Calu3 (cell line): ENCODE measurements at regions not wholly inside any gene's neighbourhood (a gene's known extent, or its start where the extent isn't known, plus 50 kb on each side); places are given as distances from the start of the nearest gene placed in this dataset.
"Not testable (repeated sequence)": the region's sequence is repeated elsewhere in the genome, so short reads cannot be mapped to it uniquely, and the experiment has no call there.

Experiments used
- BruUV-seq: library from RNA; stranded (reverse); fragments of 400-500 nt; replicated peaks from 2 replicates; lab custom pipeline; 2021; lab: Mats Ljungman, UMichigan
- CTCF ChIA-PET: fragments of 300-600 bp; sonication (Branson Sonifier 250); formaldehyde crosslinking; loops from one replicate; lab custom pipeline; 2022; ENCODE audit warnings: antibody characterized with exemption; lab: Charles Lee
- DNase-seq: peaks from one replicate; pipeline ENCODE4 v3.0.0; 2022
- H3K27ac Mint-ChIP-seq: one replicate; pipeline ENCODE4 v1.8.0; 2022; ENCODE audit warnings: mixed read lengths; ENCODE audit not compliant: unreplicated experiment
- H3K27me3 Mint-ChIP-seq: one replicate; pipeline ENCODE4 v1.8.0; 2022; ENCODE audit warnings: mixed read lengths; ENCODE audit not compliant: unreplicated experiment
- H3K36me3 Mint-ChIP-seq: one replicate; pipeline ENCODE4 v1.8.0; 2022; ENCODE audit warnings: mild to moderate bottlenecking, moderate library complexity, mixed read lengths; ENCODE audit not compliant: insufficient read depth, unreplicated experiment
- H3K4me1 Mint-ChIP-seq: one replicate; pipeline ENCODE4 v1.8.0; 2022; ENCODE audit warnings: mild to moderate bottlenecking, low read depth, mixed read lengths; ENCODE audit not compliant: unreplicated experiment
- H3K4me3 Mint-ChIP-seq: one replicate; pipeline ENCODE4 v1.8.0; 2022; ENCODE audit warnings: mild to moderate bottlenecking, low read depth, moderate library complexity, mixed read lengths; ENCODE audit not compliant: unreplicated experiment
- H3K9me3 Mint-ChIP-seq: one replicate; pipeline ENCODE4 v1.8.0; 2022; ENCODE audit warnings: low read depth, mixed read lengths; ENCODE audit not compliant: unreplicated experiment
- CTCF ChIP-seq: fragments of 200-600 bp; IDR thresholded peaks from one replicate; pipeline ENCODE4 v1.8.0; 2022; ENCODE audit warnings: antibody characterized with exemption; ENCODE audit not compliant: unreplicated experiment
- intact Hi-C: fragments of 100-400 bp; cut with micrococcal nuclease; formaldehyde crosslinking; loops from one replicate; pipeline ENCODE4 v1.10.0; 2022; ENCODE audit not compliant: unreplicated experiment

- H3K27ac Mint-ChIP-seq, result no peak overlapping the region
Observed at GRCh38 chrX:109890300-109890699, 112.6 kb upstream of the TMEM164 start.

GRCh38 chrX:109890910-109891502 is 111.9 kb upstream of the TMEM164 start:
- Mint-ChIP-seq H3K9me3 (no peaks in the 10 kb centered on the region), H3K4me3 (no peak overlapping the region), H3K27ac (no peak overlapping the region), H3K27me3 (peaks cover 28% of the 10 kb centered on the region), H3K4me1 (no peaks in the 10 kb centered on the region), H3K36me3 (no peaks in the 10 kb centered on the region)
- TF ChIP-seq CTCF, result peak; percentile 75
- CTCF ChIA-PET, result interaction anchor here (0.6 to 2.1 kb wide), 12 partner anchors 11 to 405 kb away, joined by 3 to 22 read pairs (median 5); no protein-coding TSS in a partner anchor
- intact Hi-C loops, result loop anchor here (2.0 kb wide), 1 partner anchor 406 kb away; no protein-coding TSS in a partner anchor
- BruUV-seq, result no TSS peak
- DNase-seq, result peak; percentile 62

More at GRCh38 chrX:109890300-109890699, 112.6 kb upstream of the TMEM164 start:
- intact Hi-C loops, result loop anchor here (2.0 kb wide), 1 partner anchor 405 kb away; no protein-coding TSS in a partner anchor
- no peak for DNase-seq
- Mint-ChIP-seq H3K4me1 (no peaks in the 10 kb centered on the region), H3K27me3 (peaks cover 29% of the 10 kb centered on the region), H3K9me3 (no peaks in the 10 kb centered on the region), H3K4me3 (no peak overlapping the region), H3K36me3 (no peaks in the 10 kb centered on the region)
- no peak for TF ChIP-seq CTCF
- no TSS peak for BruUV-seq
- CTCF ChIA-PET, result interaction anchor here (0.5 to 2.1 kb wide), 9 partner anchors 19 to 405 kb away, joined by 3 to 22 read pairs (median 6); no protein-coding TSS in a partner anchor

- intact Hi-C loops, CTCF ChIA-PET, H3K4me1 Mint-ChIP-seq, H3K27ac Mint-ChIP-seq, H3K36me3 Mint-ChIP-seq, H3K9me3 Mint-ChIP-seq, H3K4me3 Mint-ChIP-seq, DNase-seq, BruUV-seq: not testable (repeated sequence)
- peaks cover 38% of the 10 kb centered on the region for H3K27me3 Mint-ChIP-seq
Observed at GRCh38 chrX:109896024-109896423, 106.9 kb upstream of the TMEM164 start.

- Mint-ChIP-seq H3K27me3 (peaks cover 66% of the 10 kb centered on the region), H3K4me1 (no peaks in the 10 kb centered on the region), H3K27ac (no peak overlapping the region), H3K9me3 (peaks cover 2% of the 10 kb centered on the region), H3K36me3 (no peaks in the 10 kb centered on the region), H3K4me3 (no peak overlapping the region)
- DNase-seq, result no peak
- CTCF ChIA-PET, result no interaction called here
- no peak for TF ChIP-seq CTCF
- BruUV-seq, result no TSS peak
- intact Hi-C loops, result no loop called here
Observed at GRCh38 chrX:109902665-109903064, 100.2 kb upstream of the TMEM164 start.

GRCh38 chrX:109911046-109911445 is 91.9 kb upstream of the TMEM164 start:
- CTCF ChIA-PET, result interaction anchor here (1.0 kb wide), 1 partner anchor 236 kb away, joined by 8 read pairs; no protein-coding TSS in a partner anchor
- no peak for TF ChIP-seq CTCF
- BruUV-seq, result no TSS peak
- Mint-ChIP-seq H3K4me3 (no peak overlapping the region), H3K36me3 (no peaks in the 10 kb centered on the region), H3K27ac (no peak overlapping the region), H3K9me3 (no peaks in the 10 kb centered on the region), H3K27me3 (peaks cover 18% of the 10 kb centered on the region), H3K4me1 (no peaks in the 10 kb centered on the region)
- intact Hi-C loops, result loop anchor here (1.0 to 5.0 kb wide), 3 partner anchors 214 to 501 kb away; no protein-coding TSS in a partner anchor
- DNase-seq, result no peak

- H3K4me3 Mint-ChIP-seq, CTCF ChIA-PET, DNase-seq, H3K4me1 Mint-ChIP-seq, H3K27ac Mint-ChIP-seq, BruUV-seq, H3K9me3 Mint-ChIP-seq, H3K36me3 Mint-ChIP-seq, H3K27me3 Mint-ChIP-seq: not testable (repeated sequence)
- intact Hi-C loops, result loop anchor here (5.0 kb wide), 1 partner anchor 499 kb away; no protein-coding TSS in a partner anchor
Observed at GRCh38 chrX:109912993-109913392, 89.9 kb upstream of the TMEM164 start.
